Psoas muscle (tissue), 7 donors: ENCODE measurements at regions not wholly inside any gene's neighbourhood (a gene's known extent, or its start where the extent isn't known, plus 50 kb on each side); places are given as distances from the start of the nearest gene placed in this dataset.

Experiments used
- ATAC-seq, 4 donors: fragments of 200-7000 bp; cut with Tn5 transposase; one replicate each; pipeline ENCODE4 v1.9.1; 2020; ENCODE audit warnings: moderate library complexity in 3 of 4, mild to moderate bottlenecking in 2 of 4
- DNase-seq, 2 donors: peaks; one replicate each; pipeline ENCODE4 v3.0.0-alpha.2; 2020
- H3K27ac ChIP-seq: fragments of 200-600 bp; one replicate; pipeline ENCODE4 v1.8.0; 2022
- H3K27me3 ChIP-seq, 3 donors: fragments of 200-600 bp in 1 of 3; one replicate each; pipeline versions ENCODE4 v1.6.1 to v1.8.0; 2013 to 2022; ENCODE audit warnings: low read length in 2 of 3, mild to moderate bottlenecking in 2 of 3, moderate library complexity in 1 of 3; ENCODE audit not compliant: insufficient read depth in 3 of 3
- H3K36me3 ChIP-seq, 2 donors: fragments of 200-600 bp in 1 of 2; one replicate each; pipeline versions ENCODE4 v1.6.1 to v1.8.0; 2013 to 2022; ENCODE audit warnings: low read depth in 1 of 2, mild to moderate bottlenecking in 1 of 2, moderate library complexity in 1 of 2; ENCODE audit not compliant: insufficient read depth in 1 of 2
- H3K4me1 ChIP-seq: fragments of 200-600 bp; one replicate; pipeline ENCODE4 v1.8.0; 2022
- H3K4me3 ChIP-seq: fragments of 200-600 bp; one replicate; pipeline ENCODE4 v1.8.0; 2022; ENCODE audit warnings: mild to moderate bottlenecking
- H3K9me3 ChIP-seq: fragments of 200-600 bp; one replicate; pipeline ENCODE4 v1.8.0; 2022
- WGBS, 3 donors: extraction: QIAGEN DNeasy Blood & Tissue Kit; methylation state at CpG; one replicate each; pipeline versions ENCODE4 v1.1.6 to v1.1.7; 2013; 5-methylcytosine and 5-hydroxymethylcytosine counted together
- intact Hi-C, 2 donors: fragments of 100-400 bp; cut with DNase I; formaldehyde crosslinking; loops; one replicate each; pipeline versions ENCODE4 v1.11.0 to v1.14.2; 2022
- TF ChIP-seq, protein P1 (sequence below): fragments of 200-600 bp; IDR thresholded peaks from one replicate; pipeline ENCODE4 v1.8.0; 2022; ENCODE audit warnings: antibody characterized with exemption
- donor health status: healthy with polysubstance abuse.
- donor health status: DM: no; HTN: no; CAD: no; lungs with moderate emphysema.
- donor health status: Bipolar disorder and iron deficiency.
- donor health status: healthy.
- donor health status: DM: yes; HTN: yes; CAD: no.
- donor health status: DM: no; HTN: no; CAD: no.
- donor health status: DM: yes; HTN: yes; CAD: no.

DNA sequence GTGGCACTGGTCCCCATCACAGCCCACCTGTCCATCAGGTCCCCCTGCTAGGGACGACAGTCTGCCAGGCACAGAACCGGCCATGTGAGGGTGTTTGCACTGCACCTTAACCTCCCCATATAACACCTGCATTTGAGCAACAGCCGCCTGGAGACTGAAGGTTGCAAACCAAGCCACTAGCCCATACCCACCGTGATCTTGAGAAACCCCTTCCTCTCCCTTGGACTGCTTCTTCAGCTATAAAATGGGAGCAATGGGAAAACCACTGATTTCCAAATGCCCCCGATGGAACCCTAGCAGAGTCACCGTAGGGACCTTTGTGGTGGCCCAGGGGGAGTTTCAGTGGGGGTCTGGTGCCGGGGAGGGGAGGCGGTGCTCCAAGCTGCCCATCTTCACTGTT is 120.1 kb downstream of the NPTX2 start:
- Histone ChIP-seq H3K9me3 (no peaks in the 10 kb centered on the region), H3K4me1 (no peaks in the 10 kb centered on the region), H3K36me3 (no peaks in the 10 kb centered on the region), H3K4me3 (no peak overlapping the region), H3K27me3 (no peaks in the 10 kb centered on the region), H3K27ac (no peak overlapping the region)
- WGBS, 3 donors: 72 to 83% (median 82%) methylated on average over 8 of the region's 8 CpGs
- intact Hi-C loops: no loop called here
- TF ChIP-seq, protein P1, sequence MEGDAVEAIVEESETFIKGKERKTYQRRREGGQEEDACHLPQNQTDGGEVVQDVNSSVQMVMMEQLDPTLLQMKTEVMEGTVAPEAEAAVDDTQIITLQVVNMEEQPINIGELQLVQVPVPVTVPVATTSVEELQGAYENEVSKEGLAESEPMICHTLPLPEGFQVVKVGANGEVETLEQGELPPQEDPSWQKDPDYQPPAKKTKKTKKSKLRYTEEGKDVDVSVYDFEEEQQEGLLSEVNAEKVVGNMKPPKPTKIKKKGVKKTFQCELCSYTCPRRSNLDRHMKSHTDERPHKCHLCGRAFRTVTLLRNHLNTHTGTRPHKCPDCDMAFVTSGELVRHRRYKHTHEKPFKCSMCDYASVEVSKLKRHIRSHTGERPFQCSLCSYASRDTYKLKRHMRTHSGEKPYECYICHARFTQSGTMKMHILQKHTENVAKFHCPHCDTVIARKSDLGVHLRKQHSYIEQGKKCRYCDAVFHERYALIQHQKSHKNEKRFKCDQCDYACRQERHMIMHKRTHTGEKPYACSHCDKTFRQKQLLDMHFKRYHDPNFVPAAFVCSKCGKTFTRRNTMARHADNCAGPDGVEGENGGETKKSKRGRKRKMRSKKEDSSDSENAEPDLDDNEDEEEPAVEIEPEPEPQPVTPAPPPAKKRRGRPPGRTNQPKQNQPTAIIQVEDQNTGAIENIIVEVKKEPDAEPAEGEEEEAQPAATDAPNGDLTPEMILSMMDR: no peak
- ATAC-seq (no peak), DNase-seq (no peak)

DNA sequence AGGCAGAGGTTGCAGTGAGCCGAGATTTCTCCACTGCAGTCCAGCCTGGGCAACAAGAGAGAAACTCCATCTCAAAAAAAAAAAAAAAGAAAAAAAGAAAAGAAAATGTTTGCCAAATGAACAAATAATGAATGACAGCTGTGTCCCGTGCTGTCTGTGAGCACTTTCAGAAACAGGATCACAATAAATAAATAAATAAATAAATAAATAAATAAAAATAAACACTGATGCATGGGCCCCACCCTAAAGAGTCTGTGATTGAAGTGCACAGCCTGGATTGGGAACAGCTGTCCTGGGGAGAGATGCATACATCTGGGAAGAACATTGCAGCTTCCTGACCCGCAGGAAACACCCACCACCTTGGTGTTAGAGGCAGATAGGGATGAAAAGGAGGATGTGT is 123.6 kb downstream of the NPTX2 start:
- no peak for ATAC-seq
- no peaks in the 10 kb centered on the region for H3K9me3 ChIP-seq
- H3K4me1 ChIP-seq: no peaks in the 10 kb centered on the region
- TF ChIP-seq, protein P1: no peak
- WGBS, 3 donors: 45 to 67% (median 62%) methylated on average over 3 of the region's 3 CpGs
- no peak for DNase-seq
- H3K27ac ChIP-seq: no peak overlapping the region
- intact Hi-C loops: no loop called here
- no peaks in the 10 kb centered on the region for H3K36me3 ChIP-seq
- no peak overlapping the region for H3K4me3 ChIP-seq
- no peaks in the 10 kb centered on the region for H3K27me3 ChIP-seq

DNA sequence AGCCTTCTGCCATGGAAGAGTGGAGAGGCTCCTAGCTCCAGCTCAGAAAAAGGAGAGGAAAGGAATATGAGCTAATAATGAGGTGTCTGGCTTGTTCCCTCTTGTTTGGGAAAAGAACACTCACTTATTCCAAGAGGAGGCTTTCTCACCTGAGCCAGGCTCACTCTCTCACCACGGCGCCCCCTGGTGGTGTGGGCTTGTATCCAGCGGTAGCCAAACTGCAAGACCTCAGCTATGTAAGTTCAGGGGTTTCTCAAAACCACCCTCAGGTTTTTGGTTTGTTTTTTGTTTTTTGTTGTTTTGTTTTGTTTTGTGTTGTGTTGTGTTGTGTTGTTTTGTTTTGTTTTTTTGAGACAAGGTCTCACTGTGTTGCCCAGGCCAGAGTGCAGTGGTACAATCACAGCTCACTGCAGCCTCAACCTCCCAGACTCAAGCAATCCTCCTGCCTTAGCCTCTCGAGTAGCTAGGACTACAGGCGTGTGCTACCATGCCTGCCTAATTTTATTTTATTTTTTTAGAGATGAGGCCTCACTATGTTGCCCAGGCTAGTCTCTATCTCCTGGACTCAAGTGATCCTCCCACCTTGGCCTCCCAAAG is 124.0 kb downstream of the TMEM130 start:
- 31 to 35% (median 34%) methylated on average over 5 of the region's 5 CpGs for WGBS, 3 donors
- ATAC-seq (no peak), DNase-seq (peak; percentile 44 to 69)
- H3K36me3 ChIP-seq: no peaks in the 10 kb centered on the region
- intact Hi-C loops: no loop called here
- no peak overlapping the region for H3K27ac ChIP-seq
- no peaks in the 10 kb centered on the region for H3K4me1 ChIP-seq
- H3K4me3 ChIP-seq: no peak overlapping the region
- H3K9me3 ChIP-seq: no peaks in the 10 kb centered on the region
- TF ChIP-seq, protein P1: peak; percentile 47
- no peaks in the 10 kb centered on the region for H3K27me3 ChIP-seq

GRCh38 chr7:98748090-98748489 is 121.7 kb downstream of the TMEM130 start:
- ATAC-seq (no peak), DNase-seq (no peak)
- TF ChIP-seq, protein P1: no peak
- Histone ChIP-seq H3K4me3 (no peak overlapping the region), H3K27me3 (no peaks in the 10 kb centered on the region), H3K4me1 (no peaks in the 10 kb centered on the region), H3K36me3 (no peaks in the 10 kb centered on the region), H3K9me3 (no peaks in the 10 kb centered on the region), H3K27ac (no peak overlapping the region)
- 25 to 50% (median 42%) methylated on average over 1 of the region's 1 CpG for WGBS, 3 donors
- intact Hi-C loops: no loop called here

GRCh38 chr7:98753176-98753575 is 116.6 kb downstream of the TMEM130 start:
- H3K4me3 ChIP-seq: no peak overlapping the region
- 80 to 85% (median 84%) methylated on average over 7 of the region's 7 CpGs for WGBS, 3 donors

More at GRCh38 chr7:98753176-98753575, 116.6 kb downstream of the TMEM130 start:
- intact Hi-C loops: no loop called here
- H3K27me3 ChIP-seq: no peaks in the 10 kb centered on the region
- no peak overlapping the region for H3K27ac ChIP-seq
- no peaks in the 10 kb centered on the region for H3K9me3 ChIP-seq
- TF ChIP-seq, protein P1: no peak
- no peaks in the 10 kb centered on the region for H3K36me3 ChIP-seq
- DNase-seq (no peak), ATAC-seq (no peak)
- H3K4me1 ChIP-seq: no peaks in the 10 kb centered on the region
